ENCODE measurements at regions not wholly inside any gene's neighbourhood (a gene's known extent, or its start where the extent isn't known, plus 50 kb on each side); places are given as distances from the start of the nearest gene placed in this dataset.
"Not testable (repeated sequence)": the region's sequence is repeated elsewhere in the genome, so short reads cannot be mapped to it uniquely, and the experiment has no call there.

GRCh38 chr1:238406098-238406860 is 515.6 kb upstream of the ZP4 start:
- no peak overlapping the region for H3K4me3 Mint-ChIP-seq
- H3K27me3 Mint-ChIP-seq, result no peaks in the 10 kb centered on the region
- intact Hi-C loops (cut with micrococcal nuclease), result no loop called here
- no peaks in the 10 kb centered on the region for H3K9me3 Mint-ChIP-seq
- H3K4me1 Mint-ChIP-seq (ENCODE audit: low read depth), result no peaks in the 10 kb centered on the region
- H3K27ac Mint-ChIP-seq, result no peak overlapping the region
- H3K36me3 Mint-ChIP-seq (ENCODE audit: low read depth), result no peaks in the 10 kb centered on the region

- Mint-ChIP-seq H3K36me3 (ENCODE audit: low read depth) (no peaks in the 10 kb centered on the region), H3K4me3 (no peak overlapping the region), H3K9me3 (no peaks in the 10 kb centered on the region), H3K27me3 (no peaks in the 10 kb centered on the region), H3K27ac (no peak overlapping the region), H3K4me1 (ENCODE audit: low read depth) (no peaks in the 10 kb centered on the region)
- intact Hi-C loops (cut with micrococcal nuclease), result no loop called here
Measured at GRCh38 chr1:238404921-238405320, 514.2 kb upstream of the ZP4 start.

GRCh38 chr1:238404481-238404880 is 513.8 kb upstream of the ZP4 start:
- Mint-ChIP-seq H3K4me1 (ENCODE audit: low read depth) (no peaks in the 10 kb centered on the region), H3K27me3 (no peaks in the 10 kb centered on the region), H3K9me3 (no peaks in the 10 kb centered on the region), H3K27ac (no peak overlapping the region), H3K4me3 (no peak overlapping the region), H3K36me3 (ENCODE audit: low read depth) (no peaks in the 10 kb centered on the region)
- intact Hi-C loops (cut with micrococcal nuclease), result no loop called here

GRCh38 chr1:238401144-238401543 is 510.4 kb upstream of the ZP4 start:
- H3K9me3 Mint-ChIP-seq, result no peaks in the 10 kb centered on the region
- no peaks in the 10 kb centered on the region for H3K27me3 Mint-ChIP-seq
- intact Hi-C loops (cut with micrococcal nuclease), result no loop called here
- H3K36me3 Mint-ChIP-seq (ENCODE audit: low read depth), result no peaks in the 10 kb centered on the region
- no peaks in the 10 kb centered on the region for H3K4me1 Mint-ChIP-seq (ENCODE audit: low read depth)
- H3K4me3 Mint-ChIP-seq, result no peak overlapping the region
- no peak overlapping the region for H3K27ac Mint-ChIP-seq

GRCh38 chr1:238399558-238399957 is 508.8 kb upstream of the ZP4 start:
- intact Hi-C loops (cut with micrococcal nuclease), result no loop called here
- H3K9me3 Mint-ChIP-seq, result no peaks in the 10 kb centered on the region

GRCh38 chr1:238396140-238396539 is 505.4 kb upstream of the ZP4 start:
- Mint-ChIP-seq H3K36me3 (ENCODE audit: low read depth) (no peaks in the 10 kb centered on the region), H3K9me3 (no peaks in the 10 kb centered on the region)

More at GRCh38 chr1:238399558-238399957, 508.8 kb upstream of the ZP4 start:
- Mint-ChIP-seq H3K27ac (no peak overlapping the region), H3K36me3 (ENCODE audit: low read depth) (no peaks in the 10 kb centered on the region), H3K4me3 (no peak overlapping the region), H3K27me3 (no peaks in the 10 kb centered on the region), H3K4me1 (ENCODE audit: low read depth) (no peaks in the 10 kb centered on the region)

GRCh38 chr1:238384381-238384780 is 493.7 kb upstream of the ZP4 start:
- Mint-ChIP-seq H3K36me3 (ENCODE audit: low read depth) (no peaks in the 10 kb centered on the region), H3K4me1 (ENCODE audit: low read depth) (no peaks in the 10 kb centered on the region), H3K4me3 (no peak overlapping the region), H3K27me3 (no peaks in the 10 kb centered on the region), H3K9me3 (no peaks in the 10 kb centered on the region), H3K27ac (no peak overlapping the region)
- intact Hi-C loops (cut with micrococcal nuclease), result no loop called here

More at GRCh38 chr1:238396140-238396539, 505.4 kb upstream of the ZP4 start:
- Mint-ChIP-seq H3K4me3 (no peak overlapping the region), H3K27ac (no peak overlapping the region), H3K27me3 (no peaks in the 10 kb centered on the region), H3K4me1 (ENCODE audit: low read depth) (no peaks in the 10 kb centered on the region)
- intact Hi-C loops (cut with micrococcal nuclease), result no loop called here

GRCh38 chr1:238380167-238380566 is 489.4 kb upstream of the ZP4 start:
- intact Hi-C loops (cut with micrococcal nuclease), result no loop called here
- no peak overlapping the region for H3K4me3 Mint-ChIP-seq

GRCh38 chr1:238379446-238379845 is 488.7 kb upstream of the ZP4 start:
- H3K27me3 Mint-ChIP-seq; H3K4me1 Mint-ChIP-seq (ENCODE audit: low read depth); H3K4me3 Mint-ChIP-seq; H3K36me3 Mint-ChIP-seq (ENCODE audit: low read depth); intact Hi-C loops (cut with micrococcal nuclease); H3K27ac Mint-ChIP-seq; H3K9me3 Mint-ChIP-seq: not testable (repeated sequence)

More at GRCh38 chr1:238380167-238380566, 489.4 kb upstream of the ZP4 start:
- no peak overlapping the region for H3K27ac Mint-ChIP-seq
- H3K9me3 Mint-ChIP-seq, result no peaks in the 10 kb centered on the region
- H3K4me1 Mint-ChIP-seq (ENCODE audit: low read depth), result no peaks in the 10 kb centered on the region
- H3K36me3 Mint-ChIP-seq (ENCODE audit: low read depth), result no peaks in the 10 kb centered on the region
- H3K27me3 Mint-ChIP-seq, result no peaks in the 10 kb centered on the region

- Mint-ChIP-seq H3K27me3 (no peaks in the 10 kb centered on the region), H3K4me1 (ENCODE audit: low read depth) (no peaks in the 10 kb centered on the region), H3K27ac (no peak overlapping the region), H3K9me3 (no peaks in the 10 kb centered on the region), H3K4me3 (no peak overlapping the region), H3K36me3 (ENCODE audit: low read depth) (no peaks in the 10 kb centered on the region)
- intact Hi-C loops (cut with micrococcal nuclease), result no loop called here
Measured at GRCh38 chr1:238377280-238377919, 486.7 kb upstream of the ZP4 start.

GRCh38 chr1:238370599-238370998 is 479.9 kb upstream of the ZP4 start:
- no peak overlapping the region for H3K4me3 Mint-ChIP-seq
- peaks cover 27% of the 10 kb centered on the region for H3K9me3 Mint-ChIP-seq
- no peaks in the 10 kb centered on the region for H3K36me3 Mint-ChIP-seq (ENCODE audit: low read depth)
- H3K27ac Mint-ChIP-seq, result no peak overlapping the region
- H3K27me3 Mint-ChIP-seq, result no peaks in the 10 kb centered on the region
- intact Hi-C loops (cut with micrococcal nuclease), result no loop called here
- no peaks in the 10 kb centered on the region for H3K4me1 Mint-ChIP-seq (ENCODE audit: low read depth)

- peaks cover 7% of the 10 kb centered on the region for H3K9me3 Mint-ChIP-seq
- H3K4me1 Mint-ChIP-seq (ENCODE audit: low read depth), result no peaks in the 10 kb centered on the region
- no peak overlapping the region for H3K27ac Mint-ChIP-seq
- H3K36me3 Mint-ChIP-seq (ENCODE audit: low read depth), result no peaks in the 10 kb centered on the region
- H3K27me3 Mint-ChIP-seq, result no peaks in the 10 kb centered on the region
- no peak overlapping the region for H3K4me3 Mint-ChIP-seq
- intact Hi-C loops (cut with micrococcal nuclease), result no loop called here
Measured at GRCh38 chr1:238364214-238364892, 473.6 kb upstream of the ZP4 start.

GRCh38 chr1:238360474-238360873 is 469.8 kb upstream of the ZP4 start:
- Mint-ChIP-seq H3K27me3 (no peaks in the 10 kb centered on the region), H3K36me3 (ENCODE audit: low read depth) (no peaks in the 10 kb centered on the region), H3K9me3 (no peaks in the 10 kb centered on the region), H3K4me1 (ENCODE audit: low read depth) (no peaks in the 10 kb centered on the region), H3K27ac (no peak overlapping the region), H3K4me3 (no peak overlapping the region)
- intact Hi-C loops (cut with micrococcal nuclease), result no loop called here

- intact Hi-C loops (cut with micrococcal nuclease), result no loop called here
- Mint-ChIP-seq H3K36me3 (ENCODE audit: low read depth) (no peaks in the 10 kb centered on the region), H3K4me3 (no peak overlapping the region), H3K9me3 (peaks cover 25% of the 10 kb centered on the region), H3K27ac (no peak overlapping the region), H3K27me3 (no peaks in the 10 kb centered on the region), H3K4me1 (ENCODE audit: low read depth) (no peaks in the 10 kb centered on the region)
Measured at GRCh38 chr1:238350471-238350870, 459.7 kb upstream of the ZP4 start.

Data from dendritic cell treated with granulocyte-macrophage colony-stimulating factor and Interleukin-4, amounts not matched to agents 40 ng/mL and 50 ng/mL, for 4 days (primary cell).